ENCODE measurements at regions not wholly inside any gene's neighbourhood (a gene's known extent, or its start where the extent isn't known, plus 50 kb on each side); places are given as distances from the start of the nearest gene placed in this dataset.

DNA sequence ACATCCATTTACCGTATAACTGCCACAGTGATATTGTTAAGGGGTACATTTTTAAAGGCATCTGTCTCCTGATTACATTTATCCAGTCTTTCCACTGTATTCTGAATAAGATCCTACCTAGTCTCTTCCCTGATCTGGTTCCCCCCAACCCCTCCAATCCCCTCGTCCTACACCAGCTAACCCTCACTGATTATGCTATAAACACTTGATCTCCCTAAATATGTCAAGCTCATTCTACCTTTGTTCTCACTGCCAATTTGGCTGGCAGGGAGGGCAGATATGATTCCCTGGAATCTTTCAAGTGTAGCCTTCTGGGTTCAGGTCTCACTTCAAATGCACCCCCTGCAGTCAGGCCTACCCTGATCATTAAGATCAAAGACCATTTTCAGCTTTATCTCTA, 1379.8 kb upstream of the MIR17HG start:
- TF ChIP-seq, protein P1, sequence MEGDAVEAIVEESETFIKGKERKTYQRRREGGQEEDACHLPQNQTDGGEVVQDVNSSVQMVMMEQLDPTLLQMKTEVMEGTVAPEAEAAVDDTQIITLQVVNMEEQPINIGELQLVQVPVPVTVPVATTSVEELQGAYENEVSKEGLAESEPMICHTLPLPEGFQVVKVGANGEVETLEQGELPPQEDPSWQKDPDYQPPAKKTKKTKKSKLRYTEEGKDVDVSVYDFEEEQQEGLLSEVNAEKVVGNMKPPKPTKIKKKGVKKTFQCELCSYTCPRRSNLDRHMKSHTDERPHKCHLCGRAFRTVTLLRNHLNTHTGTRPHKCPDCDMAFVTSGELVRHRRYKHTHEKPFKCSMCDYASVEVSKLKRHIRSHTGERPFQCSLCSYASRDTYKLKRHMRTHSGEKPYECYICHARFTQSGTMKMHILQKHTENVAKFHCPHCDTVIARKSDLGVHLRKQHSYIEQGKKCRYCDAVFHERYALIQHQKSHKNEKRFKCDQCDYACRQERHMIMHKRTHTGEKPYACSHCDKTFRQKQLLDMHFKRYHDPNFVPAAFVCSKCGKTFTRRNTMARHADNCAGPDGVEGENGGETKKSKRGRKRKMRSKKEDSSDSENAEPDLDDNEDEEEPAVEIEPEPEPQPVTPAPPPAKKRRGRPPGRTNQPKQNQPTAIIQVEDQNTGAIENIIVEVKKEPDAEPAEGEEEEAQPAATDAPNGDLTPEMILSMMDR (IDR thresholded peaks at IDR 0.05) = no peak
- no peak for TF ChIP-seq POLR2A (IDR thresholded peaks at IDR 0.05)
